ENCODE measurements at regions not wholly inside any gene's neighbourhood (a gene's known extent, or its start where the extent isn't known, plus 50 kb on each side); places are given as distances from the start of the nearest gene placed in this dataset.

GRCh38 chr21:35682904-35683549, 377.3 kb downstream of the SETD4 start:
- FAIRE-seq, result no peak

DNA sequence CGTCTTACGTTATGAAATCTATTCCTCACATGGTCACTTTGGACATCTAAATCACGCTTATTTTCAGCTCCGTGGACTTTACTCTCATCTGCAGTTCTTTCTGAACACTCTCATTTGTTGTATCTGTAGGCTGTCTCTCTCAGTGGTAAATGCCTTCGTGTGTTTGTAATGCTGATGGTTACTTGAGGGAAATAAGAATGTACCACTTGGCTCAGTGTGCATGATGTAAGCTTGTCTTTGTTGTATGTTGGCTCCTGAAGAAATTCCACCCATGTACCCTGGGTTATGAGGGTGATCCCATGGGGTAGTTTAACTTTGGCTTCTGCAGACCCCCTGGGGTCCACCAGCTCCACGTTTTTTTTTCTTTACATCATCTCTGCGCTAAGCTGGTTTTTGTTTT, 378.4 kb downstream of the SETD4 start:
- FAIRE-seq, result no peak

DNA sequence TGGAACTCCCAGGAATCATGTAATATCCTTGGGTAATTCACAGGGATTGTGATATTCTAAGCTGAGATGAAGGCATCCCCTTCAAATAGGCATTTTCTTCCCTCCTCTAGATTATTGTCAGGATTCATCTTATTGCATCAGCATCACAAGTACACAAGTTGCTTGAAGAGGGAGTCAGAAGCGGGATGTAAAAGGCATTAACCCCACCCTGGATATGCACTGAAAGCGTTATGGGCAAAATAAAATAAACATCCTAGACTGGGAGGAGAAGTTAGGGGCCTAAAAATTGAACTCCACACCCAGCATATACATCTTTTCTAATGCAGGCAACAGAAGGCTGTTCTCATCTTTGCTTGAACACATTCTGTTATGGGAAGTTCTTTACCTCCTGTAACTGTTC, 381.2 kb downstream of the SETD4 start:
- no peak for FAIRE-seq

DNA sequence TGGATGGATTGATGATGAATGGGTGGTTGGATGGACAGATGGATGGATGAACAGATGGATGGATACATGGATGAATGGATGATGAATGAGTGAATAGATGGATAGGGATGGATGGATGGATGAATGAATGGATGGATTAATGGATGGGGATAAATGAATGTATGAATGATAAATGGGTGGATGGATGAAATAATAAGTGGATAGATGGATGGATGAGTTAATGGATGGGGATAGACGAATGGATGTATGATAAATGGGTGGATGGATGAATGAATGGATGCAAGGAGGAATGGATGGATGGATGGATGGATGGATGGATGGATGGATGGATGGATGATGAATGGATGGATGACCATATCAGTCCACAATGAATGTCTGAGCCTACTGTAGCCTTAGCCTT, 381.9 kb downstream of the SETD4 start:
- FAIRE-seq, result no peak

DNA sequence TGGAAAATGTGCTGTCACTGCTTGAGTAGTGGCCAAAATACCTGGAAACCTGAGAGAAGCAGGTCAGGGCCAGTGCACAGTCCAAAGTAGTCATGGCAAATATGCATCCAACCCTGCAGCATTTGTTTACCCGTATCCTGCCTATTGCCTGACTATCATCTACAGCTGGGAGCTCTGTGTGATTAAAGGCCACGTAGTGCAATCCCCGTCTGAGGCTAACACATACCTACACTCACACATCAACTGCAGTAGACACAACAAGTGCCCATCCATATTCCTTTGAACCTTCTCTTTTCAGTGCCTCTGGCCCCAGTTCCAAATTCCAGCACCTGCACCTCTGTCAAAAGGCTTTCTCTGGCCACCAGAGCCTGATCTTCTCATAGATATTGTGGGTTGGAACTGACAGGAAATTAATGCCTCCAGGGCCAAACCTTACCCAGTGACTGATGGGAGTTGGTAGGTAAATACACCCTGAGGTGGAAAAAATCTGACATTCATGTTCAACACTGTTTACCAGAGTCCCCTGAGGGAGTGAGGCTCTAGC, 383.0 kb downstream of the SETD4 start:
- no peak for FAIRE-seq

GRCh38 chr21:35674895-35675470, 385.3 kb downstream of the SETD4 start:
- no peak for FAIRE-seq

- no peak for FAIRE-seq
These were observed 386.1 kb downstream of the SETD4 start for GRCh38 chr21:35674091-35674671.

DNA sequence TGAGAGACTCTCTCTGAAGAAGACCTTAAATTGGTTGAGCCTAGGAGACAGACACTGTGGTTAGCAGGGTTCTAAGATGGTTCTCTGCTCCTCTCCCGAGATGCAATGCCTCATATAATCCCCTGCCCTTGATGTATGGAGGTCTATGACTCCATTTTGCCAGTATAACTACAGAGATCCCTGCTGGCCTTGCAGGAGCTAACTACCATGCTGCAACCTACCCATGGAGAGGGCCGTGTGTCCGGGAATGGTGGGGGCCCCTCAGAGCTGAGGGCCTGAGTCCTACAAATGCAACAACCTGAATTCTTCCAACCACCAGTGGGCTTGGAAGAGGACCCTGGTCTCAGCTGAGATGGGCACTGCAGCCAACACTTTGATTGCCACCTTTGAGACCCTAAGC, 388.0 kb downstream of the SETD4 start:
- no peak for FAIRE-seq

DNA sequence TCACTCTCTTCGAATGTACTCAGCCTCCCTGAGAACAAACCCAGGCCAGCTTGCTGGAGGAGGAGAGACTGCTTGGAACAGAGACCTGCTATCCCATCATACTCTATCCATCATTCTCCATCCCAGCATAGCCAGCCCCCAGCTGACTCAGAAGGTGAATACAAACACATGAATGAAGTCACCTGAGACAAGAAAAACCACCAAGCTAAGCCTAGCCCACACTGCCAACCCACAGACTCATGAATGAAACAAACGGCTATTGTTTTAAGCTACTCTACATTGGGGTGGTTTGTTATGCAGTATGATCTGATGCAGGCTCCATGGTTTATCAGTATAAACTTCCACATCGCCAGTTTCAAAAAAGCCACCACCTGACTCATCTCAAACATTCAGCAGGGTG, 395.6 kb downstream of the SETD4 start:
- FAIRE-seq, result no peak

DNA sequence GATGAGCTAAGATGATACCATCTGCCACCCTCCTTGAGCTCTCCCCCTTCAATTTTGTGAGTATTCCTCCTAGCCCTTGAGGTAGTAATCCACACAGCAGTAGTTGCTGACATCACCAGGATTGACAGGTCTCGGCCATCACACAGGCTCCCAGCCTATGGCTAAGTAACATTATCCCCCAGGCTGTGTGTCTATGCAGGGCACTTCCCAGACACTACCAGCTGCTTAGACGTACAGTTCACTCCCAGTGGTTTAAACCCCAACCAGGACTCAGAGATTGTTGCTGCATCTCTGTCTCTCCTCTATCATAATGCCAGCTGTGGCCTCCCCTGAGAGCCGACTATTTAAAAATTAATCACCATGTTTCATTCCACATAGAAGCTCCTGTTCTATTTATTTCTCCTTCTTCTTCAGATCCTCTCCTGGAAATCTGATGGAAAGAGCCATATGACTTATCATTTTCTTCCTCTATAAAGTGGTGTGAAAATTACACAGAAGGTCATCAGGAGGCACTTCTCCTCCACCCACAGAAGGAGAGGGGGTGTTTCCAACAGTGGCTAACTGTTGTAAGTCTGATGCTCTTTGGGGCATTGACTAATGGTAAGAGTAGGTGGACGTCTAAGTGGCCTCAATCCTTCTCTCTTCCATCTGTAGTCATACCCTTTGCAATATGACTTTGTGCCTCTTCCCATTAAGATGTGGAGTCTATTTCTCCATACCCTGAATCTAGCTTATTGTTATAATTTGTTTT, 396.3 kb downstream of the SETD4 start:
- no peak for FAIRE-seq

DNA sequence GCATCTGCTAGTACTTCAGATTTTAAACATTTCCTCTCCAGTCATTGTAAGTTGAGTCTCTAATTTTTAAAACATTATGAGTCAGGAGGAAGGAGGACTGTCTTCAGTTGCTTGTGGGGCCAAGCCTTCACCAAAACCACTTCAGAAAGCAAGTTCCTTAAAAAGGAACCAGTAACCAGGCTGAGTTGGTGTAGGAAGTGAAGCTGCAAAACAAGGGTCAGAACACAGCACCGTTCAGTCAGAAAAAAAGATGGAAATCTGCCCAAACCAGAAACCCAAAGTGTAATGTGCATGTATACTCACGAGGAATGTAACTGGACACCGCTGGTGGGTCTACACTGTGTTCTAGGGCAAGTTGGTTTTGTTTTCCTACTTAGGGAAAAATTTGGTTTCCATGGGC, 402.1 kb downstream of the SETD4 start:
- FAIRE-seq, result no peak

- no peak for FAIRE-seq
These were observed 407.5 kb downstream of the SETD4 start for GRCh38 chr21:35652872-35653271.

GRCh38 chr21:35652196-35652595, 408.1 kb downstream of the SETD4 start:
- FAIRE-seq, result no peak

DNA sequence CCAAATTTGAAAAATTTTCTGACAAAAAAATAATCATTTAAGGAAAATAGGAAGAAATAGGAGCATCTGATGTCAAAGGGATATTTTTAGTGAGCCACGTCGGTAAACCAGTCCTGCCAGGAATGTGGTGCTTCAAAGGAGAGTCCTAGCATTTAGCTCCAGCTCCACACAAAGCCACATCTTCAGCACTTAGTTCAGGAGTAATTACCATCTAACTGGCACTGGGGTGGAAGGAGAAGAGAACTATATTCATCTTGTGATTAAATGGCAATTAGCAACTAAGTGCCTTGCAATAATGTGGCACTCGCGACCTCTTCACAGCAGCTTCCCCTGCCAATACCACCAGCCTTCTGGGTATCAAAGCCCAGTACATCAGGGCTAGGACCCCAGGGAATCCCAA, 409.1 kb downstream of the SETD4 start:
- no peak for FAIRE-seq

- FAIRE-seq, result no peak
These were observed 411.1 kb downstream of the SETD4 start for GRCh38 chr21:35649186-35649585.

- no peak for FAIRE-seq
These were observed 411.8 kb downstream of the SETD4 start for GRCh38 chr21:35648512-35648911.

- no peak for FAIRE-seq
These were observed 413.7 kb downstream of the SETD4 start for GRCh38 chr21:35646606-35647005.

- no peak for FAIRE-seq
These were observed 414.3 kb downstream of the SETD4 start for GRCh38 chr21:35645991-35646390.

DNA sequence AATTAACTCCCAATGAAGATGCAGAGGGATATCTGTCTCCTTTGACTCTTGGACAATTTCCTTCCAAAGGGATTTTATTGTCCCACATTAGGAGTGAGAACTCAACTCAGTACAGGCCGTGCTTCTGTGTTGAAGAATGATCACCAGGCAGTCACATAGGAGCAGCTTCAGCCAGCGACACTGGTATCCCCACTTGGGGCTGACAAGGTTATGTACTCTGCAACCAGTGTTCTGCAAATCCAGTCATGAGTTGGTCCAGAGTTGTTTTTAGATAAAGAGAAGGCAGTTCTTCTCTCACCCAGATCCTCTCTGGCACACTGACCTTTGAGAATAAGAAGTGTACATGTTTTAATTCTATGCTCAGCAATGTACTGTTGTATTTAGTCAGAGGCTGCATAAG, 415.8 kb downstream of the SETD4 start:
- FAIRE-seq, result no peak

DNA sequence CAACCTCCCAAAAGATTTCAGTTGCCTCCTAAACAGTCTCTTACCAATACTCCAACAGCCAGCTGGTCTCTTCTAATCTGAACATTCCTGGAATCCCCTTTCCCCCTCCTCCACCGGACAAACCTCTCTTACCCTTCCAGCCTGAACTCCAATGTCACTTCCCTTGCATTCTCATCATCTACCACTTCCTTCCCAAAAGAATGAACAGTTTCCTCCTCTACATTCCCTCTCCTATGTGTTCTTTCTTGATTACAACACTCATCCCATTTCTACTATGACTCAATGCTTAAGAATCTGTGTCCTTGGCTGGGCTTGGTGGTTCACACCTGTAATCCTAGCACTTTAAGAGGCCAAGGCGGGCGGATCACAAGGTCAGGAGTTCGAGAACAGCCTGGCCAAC, 417.1 kb downstream of the SETD4 start:
- no peak for FAIRE-seq

GRCh38 chr21:35641271-35642016, 418.9 kb downstream of the SETD4 start:
- FAIRE-seq, result no peak

DNA sequence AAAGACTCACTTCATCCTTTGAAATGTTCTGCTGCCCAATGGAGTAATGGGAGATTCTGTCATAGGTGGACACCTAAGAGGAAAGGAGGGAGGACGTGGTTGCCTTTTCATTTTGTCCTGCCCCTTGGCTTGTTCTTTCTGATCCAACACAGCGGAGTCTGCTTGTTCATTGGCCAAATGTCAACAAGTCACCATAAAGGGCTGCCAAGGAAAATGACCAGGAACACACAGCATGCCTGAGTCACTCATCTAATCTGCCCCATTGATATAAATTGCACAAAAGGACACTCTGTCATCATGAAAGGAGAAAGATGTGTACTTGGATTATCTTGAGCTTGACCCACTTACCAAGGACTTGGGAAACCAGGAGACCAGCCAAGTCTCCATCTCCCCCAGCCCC, 422.9 kb downstream of the SETD4 start:
- FAIRE-seq, result no peak

DNA sequence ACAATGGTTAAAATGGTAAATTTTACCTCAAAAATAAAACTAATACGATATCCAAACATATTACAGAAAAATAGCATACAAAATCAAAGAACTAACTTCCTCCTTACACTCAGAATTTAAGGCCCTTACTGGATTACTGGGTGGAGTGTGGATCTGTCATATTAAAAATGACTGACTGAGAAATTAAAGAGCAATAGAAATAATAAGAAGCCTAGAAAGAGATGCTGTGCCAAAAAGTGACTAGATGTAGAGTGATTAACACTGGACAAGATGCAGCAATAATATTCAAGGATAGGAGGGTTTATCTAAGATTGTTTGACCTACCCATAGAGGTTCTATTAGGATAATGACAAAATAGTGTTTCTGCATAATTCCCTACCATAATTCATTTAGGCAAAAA, 424.3 kb downstream of the SETD4 start:
- no peak for FAIRE-seq
